PC-9 (cell line): ENCODE measurements at regions not wholly inside any gene's neighbourhood (a gene's known extent, or its start where the extent isn't known, plus 50 kb on each side); places are given as distances from the start of the nearest gene placed in this dataset.

Experiments
- BruUV-seq: library from RNA; stranded (reverse); fragments of 400-500 nt; replicated peaks from 2 replicates; lab custom pipeline; 2021; lab: Mats Ljungman, UMichigan
- CTCF ChIA-PET: fragments of 300-600 bp; sonication (Branson Sonifier 250); formaldehyde crosslinking; loops from one replicate; lab custom pipeline; 2022; ENCODE audit warnings: antibody characterized with exemption; lab: Charles Lee
- POLR2A ChIA-PET: fragments of 300-600 bp; sonication (Branson Sonifier 250); formaldehyde crosslinking; loops from one replicate; lab custom pipeline; 2022; ENCODE audit warnings: antibody characterized with exemption; ENCODE audit not compliant: unreplicated experiment; lab: Charles Lee
- DNase-seq, 2 experiments: peaks; one replicate each; pipeline versions ENCODE4 v3.0.0 to v3.0.0-alpha.2; 2015 to 2022; ENCODE audit warnings: mixed read lengths in 1 of 2
- H2AFZ ChIP-seq: fragments of 200-600 bp; sonication (generic); 2 replicates; pipeline ENCODE4 v1.8.1; 2017; ENCODE audit warnings: antibody characterized with exemption
- H3F3A ChIP-seq: fragments of 200-600 bp; sonication (generic); 2 replicates; pipeline ENCODE4 v1.8.1; 2017; ENCODE audit warnings: antibody characterized with exemption, mild to moderate bottlenecking, low read depth; ENCODE audit not compliant: insufficient read depth
- H3K27ac ChIP-seq: fragments of 200-600 bp; sonication (generic); 2 replicates; pipeline ENCODE4 v1.6.1; 2016; ENCODE audit warnings: mixed run types
- H3K27me3 ChIP-seq: fragments of 200-600 bp; sonication (generic); 2 replicates; pipeline ENCODE4 v1.6.1; 2016; ENCODE audit warnings: low read depth, mixed run types; ENCODE audit not compliant: insufficient read depth
- H3K36me3 ChIP-seq: fragments of 200-600 bp; sonication (generic); 2 replicates; pipeline ENCODE4 v1.6.1; 2016; ENCODE audit warnings: low read depth, mixed run types
- H3K4me1 ChIP-seq: fragments of 200-600 bp; sonication (generic); replicated peaks from 2 replicates; pipeline ENCODE4 v1.6.1; 2016; ENCODE audit warnings: mixed run types; ENCODE audit not compliant: insufficient read depth
- H3K4me2 ChIP-seq: fragments of 200-600 bp; sonication (generic); 2 replicates; pipeline ENCODE4 v1.6.1; 2017; ENCODE audit warnings: mixed run types
- H3K4me3 ChIP-seq: fragments of 200-600 bp; sonication (generic); 2 replicates; pipeline ENCODE4 v1.6.1; 2016; ENCODE audit warnings: mixed run types
- H3K79me2 ChIP-seq: fragments of 200-600 bp; sonication (generic); 2 replicates; pipeline ENCODE4 v1.6.1; 2017; ENCODE audit warnings: low read depth, mixed run types
- H3K9me2 ChIP-seq: fragments of 200-600 bp; sonication (generic); 2 replicates; pipeline ENCODE4 v1.8.1; 2017; ENCODE audit warnings: mild to moderate bottlenecking; ENCODE audit not compliant: insufficient read depth
- H3K9me3 ChIP-seq: fragments of 200-600 bp; sonication (generic); 2 replicates; pipeline ENCODE4 v1.8.1; 2016; ENCODE audit warnings: low read depth; ENCODE audit not compliant: insufficient read depth
- H4K20me1 ChIP-seq: fragments of 200-600 bp; sonication (generic); 2 replicates; pipeline ENCODE4 v1.8.1; 2017; ENCODE audit not compliant: insufficient read depth
- CTCF ChIP-seq: fragments of 200-600 bp; sonication (generic); conservative IDR thresholded peaks from 2 replicates; pipeline ENCODE4 v1.6.1; 2017; ENCODE audit warnings: mixed run types, antibody characterized with exemption, mild to moderate bottlenecking, moderate library complexity
- EZH2 ChIP-seq: fragments of 200-600 bp; sonication (generic); IDR thresholded peaks from 2 replicates; pipeline ENCODE4 v1.8.0; 2017; ENCODE audit warnings: antibody characterized with exemption, low read depth
- intact Hi-C: fragments of 100-400 bp; cut with micrococcal nuclease; formaldehyde crosslinking; loops from one replicate; pipeline ENCODE4 v1.10.0; 2022; ENCODE audit not compliant: unreplicated experiment

- ChIA-PET CTCF (no interaction called here), POLR2A (no interaction called here)
- Histone ChIP-seq H3K36me3 (no peaks in the 10 kb centered on the region), H3K9me3 (no peaks in the 10 kb centered on the region), H2AFZ (no peak overlapping the region), H3F3A (no peaks in the 10 kb centered on the region), H3K4me2 (no peak overlapping the region), H3K4me1 (no peaks in the 10 kb centered on the region), H3K9me2 (no peaks in the 10 kb centered on the region), H3K27me3 (no peaks in the 10 kb centered on the region), H3K79me2 (no peaks in the 10 kb centered on the region), H3K4me3 (no peak overlapping the region), H3K27ac (no peak overlapping the region), H4K20me1 (no peaks in the 10 kb centered on the region)
- DNase-seq, result peak in 1 of 2 experiments; percentile 36
- BruUV-seq, result no TSS peak
- intact Hi-C loops, result no loop called here
- TF ChIP-seq CTCF (no peak), EZH2 (no peak)
These were observed 279.5 kb downstream of the POU4F1 start for GRCh38 chr13:78323848-78324247.

GRCh38 chr13:78323040-78323439, 280.3 kb downstream of the POU4F1 start:
- Histone ChIP-seq H4K20me1 (no peaks in the 10 kb centered on the region), H3K27me3 (no peaks in the 10 kb centered on the region), H3K4me3 (no peak overlapping the region), H3F3A (no peaks in the 10 kb centered on the region), H3K4me1 (no peaks in the 10 kb centered on the region), H3K4me2 (no peak overlapping the region), H3K9me3 (no peaks in the 10 kb centered on the region), H2AFZ (no peak overlapping the region), H3K27ac (no peak overlapping the region), H3K79me2 (no peaks in the 10 kb centered on the region), H3K36me3 (no peaks in the 10 kb centered on the region), H3K9me2 (no peaks in the 10 kb centered on the region)
- intact Hi-C loops, result no loop called here
- DNase-seq, result no peak
- no TSS peak for BruUV-seq
- TF ChIP-seq CTCF, result no peak
- TF ChIP-seq EZH2, result no peak
- ChIA-PET CTCF (no interaction called here), POLR2A (no interaction called here)

GRCh38 chr13:78319101-78319627, 284.2 kb downstream of the POU4F1 start:
- H3K36me3 ChIP-seq, result no peaks in the 10 kb centered on the region
- no peak overlapping the region for H3K27ac ChIP-seq
- no peak for DNase-seq
- H3K79me2 ChIP-seq, result no peaks in the 10 kb centered on the region
- no peak overlapping the region for H3K4me2 ChIP-seq
- H3F3A ChIP-seq, result no peaks in the 10 kb centered on the region
- no peak overlapping the region for H2AFZ ChIP-seq
- no peaks in the 10 kb centered on the region for H3K9me2 ChIP-seq
- H3K9me3 ChIP-seq, result no peaks in the 10 kb centered on the region
- H4K20me1 ChIP-seq, result no peaks in the 10 kb centered on the region
- TF ChIP-seq CTCF, result no peak
- BruUV-seq, result no TSS peak
- H3K27me3 ChIP-seq, result no peaks in the 10 kb centered on the region
- ChIA-PET POLR2A (no interaction called here), CTCF (no interaction called here)
- intact Hi-C loops, result no loop called here
- no peak overlapping the region for H3K4me3 ChIP-seq
- H3K4me1 ChIP-seq, result no peaks in the 10 kb centered on the region
